Stimulated activated CD8-positive, alpha-beta memory T cell treated with anti-CD3 and anti-CD28 coated beads, Interleukin-7, amount 100 ng/mL, for 48 hours (primary cell): ENCODE measurements at regions not wholly inside any gene's neighbourhood (a gene's known extent, or its start where the extent isn't known, plus 50 kb on each side); places are given as distances from the start of the nearest gene placed in this dataset.

Source experiments
- DNase-seq, 2 donors: peaks; one replicate each; pipeline ENCODE4 v3.0.0-alpha.2; 2020; ENCODE audit warnings: low read depth in 1 of 2; ENCODE audit errors: extremely low read depth in 1 of 2

DNA sequence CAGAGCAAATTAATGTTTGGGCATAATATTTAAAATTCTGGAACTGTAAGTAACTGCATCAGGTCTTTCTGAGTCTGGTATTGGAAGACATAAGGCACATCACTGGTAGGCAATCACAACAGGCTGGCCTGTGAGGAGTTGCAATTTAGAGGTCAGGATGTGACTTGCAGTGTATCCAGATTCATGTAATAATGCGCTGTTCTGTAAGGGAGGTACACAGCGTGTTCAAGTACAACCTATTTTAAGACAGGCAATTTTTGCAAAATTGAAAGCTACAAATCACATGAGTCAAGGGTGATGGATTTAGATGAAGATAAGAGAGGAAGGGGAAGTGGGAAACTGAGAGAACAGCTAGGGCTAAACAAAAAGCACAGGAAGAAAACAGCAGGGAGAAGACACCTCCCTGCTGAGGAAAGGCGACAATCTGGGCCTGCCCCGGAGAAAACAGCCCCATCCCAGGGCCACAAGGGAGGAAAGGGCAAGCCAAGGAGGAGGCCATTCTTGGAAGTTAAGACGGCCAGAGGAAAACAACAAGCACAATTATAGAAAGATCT, 138.1 kb downstream of the LACC1 start:
- DNase-seq = no peak

DNA sequence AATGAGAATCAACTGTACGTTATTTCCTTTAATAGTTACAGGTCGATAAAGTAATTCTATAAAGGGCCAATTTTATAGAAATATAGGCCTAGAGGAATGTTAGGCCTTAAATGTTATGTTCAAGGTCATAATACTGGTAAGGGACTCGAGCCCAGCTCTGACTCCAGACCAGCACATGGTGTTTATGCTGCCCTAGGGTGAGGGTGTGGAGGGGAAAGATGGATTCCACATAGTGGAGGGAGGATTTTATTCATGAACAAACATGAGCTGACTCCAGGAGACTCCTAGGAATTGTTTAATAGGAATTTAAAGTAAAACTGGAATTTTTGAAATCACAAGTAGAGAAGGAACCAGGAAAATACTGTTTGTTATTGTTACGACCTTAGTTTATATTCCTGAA, 139.9 kb downstream of the LACC1 start:
- DNase-seq = no peak

DNA sequence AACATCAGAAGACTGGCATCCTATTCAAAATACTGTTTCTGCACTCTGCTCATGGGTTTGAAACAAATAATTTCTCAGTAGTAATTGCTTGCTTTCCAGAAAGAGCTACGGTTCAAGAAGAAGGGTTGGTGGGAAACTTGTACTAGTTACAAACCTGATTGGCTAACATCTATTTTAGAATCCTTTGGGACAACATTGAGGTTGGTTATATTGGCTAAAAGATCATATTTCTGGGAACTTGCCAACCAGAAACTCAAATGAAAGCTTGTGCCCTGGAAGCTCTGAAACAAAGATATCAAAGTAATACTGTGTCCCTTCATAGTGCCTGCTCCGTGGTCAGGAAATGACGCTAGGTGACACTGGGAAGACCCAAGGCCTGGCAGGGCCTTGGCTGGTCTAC, 141.7 kb downstream of the LACC1 start:
- DNase-seq = no peak

DNA sequence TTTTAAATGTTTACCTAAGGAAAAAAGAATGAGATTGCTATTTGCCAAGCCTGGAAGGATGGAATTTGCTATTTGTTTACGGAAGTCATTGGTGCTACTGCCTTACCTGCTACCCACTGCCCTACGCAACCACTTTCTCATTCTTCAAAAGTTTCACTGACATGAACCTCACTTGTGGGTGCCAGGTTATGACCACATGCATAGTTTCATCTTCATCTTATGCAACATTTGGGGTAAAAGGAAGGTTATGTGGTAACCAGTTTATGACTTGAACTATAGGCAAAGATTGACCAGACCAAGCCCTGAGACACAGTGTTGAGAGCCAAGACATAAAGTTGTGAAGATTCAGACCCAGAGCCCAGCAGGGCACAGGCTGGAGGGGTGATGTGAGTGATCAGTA, 142.5 kb downstream of the LACC1 start:
- no peak for DNase-seq

DNA sequence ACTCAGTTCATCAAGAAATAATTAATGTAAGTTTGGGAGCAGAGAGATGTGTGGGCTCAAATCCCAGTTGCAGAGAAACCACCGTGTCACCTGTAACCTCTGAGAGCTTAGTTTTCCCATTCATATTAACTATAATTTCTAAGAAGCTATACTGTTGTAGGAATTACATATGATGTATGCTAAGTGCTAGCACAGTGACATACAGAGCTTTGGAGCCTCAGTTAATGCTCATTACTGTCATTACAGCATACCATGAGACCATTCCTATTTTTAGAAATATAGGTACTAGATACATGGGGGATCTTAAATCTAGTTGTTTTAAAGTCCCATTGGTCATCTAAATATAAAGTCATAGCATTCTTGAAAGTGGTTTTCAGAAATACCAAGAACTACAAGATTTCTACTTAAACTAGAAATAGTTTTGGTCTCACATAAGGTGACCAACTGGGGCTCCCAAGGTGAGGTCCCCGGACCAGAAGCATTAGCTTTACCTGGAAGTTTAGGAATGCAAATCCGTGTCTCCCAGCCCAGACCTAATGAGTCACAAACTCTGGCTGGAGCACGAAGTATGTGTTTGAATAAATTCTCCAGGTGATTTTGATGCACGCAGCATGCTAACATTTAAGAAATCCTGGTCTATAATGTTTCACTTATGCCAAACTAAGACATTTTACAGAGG, 144.6 kb downstream of the LACC1 start:
- DNase-seq = no peak

DNA sequence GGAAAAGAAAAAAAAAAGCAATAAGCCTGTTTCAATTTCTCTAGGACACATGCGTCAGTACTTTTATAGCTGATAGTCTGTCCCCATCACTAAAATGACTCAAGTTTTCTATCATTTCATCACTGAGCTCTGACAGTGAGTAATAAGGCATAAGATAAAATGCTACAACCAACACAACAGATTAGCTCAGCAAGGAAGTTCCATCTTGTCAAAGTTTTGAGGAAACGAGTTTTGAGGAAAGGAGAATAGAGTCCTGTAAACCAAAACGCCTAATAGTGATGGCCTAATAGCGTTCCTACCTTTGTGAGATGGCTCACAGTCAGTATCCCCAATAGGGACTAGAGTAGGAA, 145.1 kb downstream of the LACC1 start:
- DNase-seq = no peak

DNA sequence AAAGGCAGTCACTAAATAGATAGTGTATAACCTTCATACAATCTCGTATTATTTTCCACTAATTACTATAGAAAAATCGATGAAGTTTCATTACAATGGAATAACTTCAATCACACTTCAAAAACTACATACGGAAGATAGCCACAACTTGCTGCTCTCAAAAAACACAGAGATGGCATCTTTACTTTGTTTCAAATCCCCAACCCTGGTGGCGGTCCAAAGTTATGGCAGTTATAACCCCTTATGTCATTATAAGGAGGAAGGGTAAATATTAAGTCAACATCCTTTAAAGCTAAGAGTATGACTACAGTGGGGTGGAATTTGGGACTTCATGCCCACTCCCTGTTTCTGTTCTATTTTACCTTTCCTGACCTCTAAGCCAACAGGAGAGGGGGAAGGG, 146.5 kb downstream of the LACC1 start:
- DNase-seq = no peak

DNA sequence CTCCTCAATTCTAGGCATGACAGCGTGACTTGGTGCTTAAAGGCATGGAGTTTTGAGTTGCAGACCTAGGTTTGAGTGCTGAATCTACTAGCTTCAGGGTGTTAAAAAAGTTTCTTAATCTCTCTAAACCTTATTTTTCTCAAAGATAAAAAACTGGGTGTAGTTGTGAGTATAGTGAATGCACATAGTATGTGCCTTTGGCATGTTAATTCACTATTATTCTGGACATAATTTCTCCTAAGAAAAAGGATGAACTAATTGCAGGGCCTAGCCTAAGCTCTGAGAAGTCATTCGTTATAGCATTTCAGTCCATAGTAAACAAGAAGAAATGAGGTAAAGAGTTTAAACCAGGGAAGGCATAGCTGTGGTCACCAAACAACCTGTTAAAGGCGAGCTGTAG, 149.0 kb downstream of the LACC1 start:
- DNase-seq = no peak

DNA sequence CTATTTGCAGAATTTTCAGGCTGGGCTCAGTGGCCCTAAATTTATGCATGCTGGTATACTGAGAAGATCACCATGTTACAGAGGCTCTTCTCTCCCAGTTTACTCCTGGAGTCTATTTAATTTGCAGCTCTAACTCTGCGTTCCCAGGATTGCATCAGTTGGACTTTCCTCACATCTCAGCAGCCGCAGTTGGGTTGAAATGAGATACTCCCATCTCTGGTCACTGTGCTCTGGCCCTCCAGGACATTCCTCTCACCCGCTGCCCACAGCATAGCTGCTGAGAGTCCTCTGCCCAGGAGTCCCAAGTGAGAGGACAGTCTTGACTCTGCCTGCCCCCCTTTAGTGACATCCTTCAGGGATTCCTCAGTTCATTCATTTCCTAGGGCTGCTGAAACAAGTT, 150.9 kb downstream of the LACC1 start:
- DNase-seq = no peak

DNA sequence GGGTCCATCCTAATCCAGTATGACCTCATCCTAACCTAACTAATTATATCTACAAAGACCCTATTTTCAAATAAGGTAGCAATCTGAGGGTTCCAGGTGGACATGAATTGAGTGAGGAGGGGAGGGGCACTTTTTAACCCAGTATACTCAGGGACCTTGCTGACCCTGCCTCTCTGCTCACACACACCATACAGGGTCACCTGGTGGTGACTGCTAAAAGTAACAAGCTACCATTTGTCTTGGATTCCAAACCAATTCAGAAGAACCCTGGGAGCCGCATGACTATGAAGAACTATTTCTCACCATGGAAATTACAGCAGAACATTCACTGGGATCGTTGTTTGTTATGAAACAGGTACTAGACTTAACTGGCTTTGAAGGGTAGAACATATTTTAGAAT, 151.9 kb downstream of the LACC1 start:
- no peak for DNase-seq

DNA sequence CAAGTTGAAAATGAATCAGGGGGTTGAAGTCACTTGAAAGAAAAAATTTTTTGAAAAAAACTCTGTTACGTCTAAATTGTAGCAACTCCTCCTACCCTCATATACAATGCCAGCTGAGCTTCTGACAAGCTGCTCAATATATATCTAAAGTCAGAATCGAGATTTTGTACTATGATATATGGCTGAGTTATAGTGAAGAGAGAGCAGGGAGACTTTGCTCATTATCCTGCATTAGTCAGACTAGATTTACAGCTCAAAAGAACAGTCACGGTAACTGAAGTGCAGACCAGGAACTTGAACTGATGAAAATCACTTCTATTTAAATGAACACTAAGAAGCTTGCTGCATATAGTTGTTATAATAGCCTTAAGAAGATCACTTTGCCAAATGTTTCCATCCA, 153.1 kb downstream of the LACC1 start:
- no peak for DNase-seq

DNA sequence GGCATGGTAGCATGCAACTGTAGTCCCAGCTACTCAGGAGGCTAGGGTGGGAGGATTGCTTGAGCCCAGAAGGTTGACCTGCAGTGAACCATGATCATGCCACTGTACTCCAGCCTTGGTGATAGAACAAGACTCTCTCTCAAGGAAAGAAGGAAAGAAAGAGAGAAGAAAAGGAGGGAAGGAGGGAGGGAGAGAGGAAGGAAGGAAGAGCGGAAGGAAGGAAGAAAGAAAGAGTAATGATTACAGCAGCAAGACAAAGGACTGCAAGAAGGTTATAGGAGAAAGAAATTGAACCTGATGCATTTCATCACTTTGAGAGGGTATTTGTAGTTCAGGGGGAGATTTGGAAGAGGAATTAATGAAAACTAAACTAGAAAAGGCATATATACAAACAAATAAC, 155.7 kb downstream of the LACC1 start:
- DNase-seq = no peak

DNA sequence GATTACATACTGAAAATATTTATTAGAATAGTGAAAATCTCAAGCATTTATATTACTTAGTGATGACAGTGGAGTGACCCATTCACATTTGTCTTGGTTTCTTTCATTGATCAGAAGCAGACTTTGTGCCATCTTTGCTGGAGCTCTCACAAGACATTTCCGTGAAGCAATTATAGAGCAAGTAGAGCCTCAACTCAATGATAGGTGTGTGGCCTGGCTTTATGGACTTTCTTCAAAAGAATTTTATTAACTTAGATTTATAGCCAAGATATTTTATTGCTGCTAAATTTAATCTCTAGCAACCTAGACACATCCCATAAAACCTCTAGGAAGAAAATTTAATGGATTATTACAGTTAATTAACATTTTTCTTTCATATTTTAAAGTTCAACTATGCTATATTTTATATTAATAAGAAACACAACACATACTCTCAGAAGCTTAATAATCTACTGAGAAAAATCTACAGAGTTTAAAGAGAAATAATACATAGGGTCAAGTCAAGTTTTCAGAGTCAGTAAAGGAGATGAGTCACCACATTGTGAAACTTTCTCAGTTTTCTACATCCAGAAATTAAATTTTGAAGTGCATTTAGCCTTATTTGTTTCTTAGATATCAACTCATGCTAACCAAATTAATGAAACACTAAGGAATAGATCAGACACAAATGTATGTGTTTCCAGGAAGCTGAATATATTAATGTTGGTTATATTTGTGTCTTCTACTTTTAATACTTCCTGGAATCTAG, 160.5 kb downstream of the LACC1 start:
- no peak for DNase-seq

DNA sequence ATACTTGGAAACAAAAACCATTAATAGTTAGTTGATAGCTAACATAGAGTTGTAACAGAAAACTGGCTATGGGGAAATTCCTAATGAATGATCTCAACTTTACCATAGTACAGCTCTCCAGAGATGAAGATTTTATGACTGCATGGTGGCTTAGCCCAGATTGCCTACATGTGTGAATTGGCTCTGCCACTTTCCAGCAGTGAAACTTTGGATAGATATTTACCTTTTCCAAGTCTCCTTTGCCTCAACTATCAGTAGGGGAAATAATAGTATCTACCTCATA, 161.1 kb downstream of the LACC1 start:
- no peak for DNase-seq

DNA sequence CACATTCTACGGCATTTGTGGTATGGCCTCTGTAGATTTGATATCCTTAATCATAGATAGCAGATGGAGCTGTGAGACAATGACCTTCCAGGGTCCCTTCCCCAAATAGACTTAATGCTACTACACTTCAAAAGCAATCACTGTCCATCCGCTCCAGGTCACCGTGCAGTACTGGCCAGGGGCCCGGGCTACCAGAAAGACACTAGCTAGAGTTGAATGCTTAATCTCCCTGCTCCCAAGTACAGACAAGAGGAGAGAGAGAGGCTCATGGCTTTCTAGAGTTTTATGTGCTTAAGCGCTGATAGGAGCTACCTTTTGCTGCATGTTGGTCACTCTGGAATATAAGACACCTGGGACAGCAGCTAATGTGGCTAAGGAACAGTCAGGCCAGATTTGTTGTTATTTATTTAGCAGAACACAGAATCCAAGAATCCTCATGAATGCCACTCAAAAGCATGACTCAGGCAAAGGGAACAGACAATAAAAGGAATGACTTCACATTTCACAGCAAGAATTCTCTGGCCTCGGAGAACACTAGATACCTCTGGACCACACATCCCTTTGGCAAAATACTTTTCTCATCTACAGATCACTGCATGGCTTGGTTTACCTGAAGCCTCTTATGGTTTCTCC, 165.0 kb downstream of the LACC1 start:
- no peak for DNase-seq

DNA sequence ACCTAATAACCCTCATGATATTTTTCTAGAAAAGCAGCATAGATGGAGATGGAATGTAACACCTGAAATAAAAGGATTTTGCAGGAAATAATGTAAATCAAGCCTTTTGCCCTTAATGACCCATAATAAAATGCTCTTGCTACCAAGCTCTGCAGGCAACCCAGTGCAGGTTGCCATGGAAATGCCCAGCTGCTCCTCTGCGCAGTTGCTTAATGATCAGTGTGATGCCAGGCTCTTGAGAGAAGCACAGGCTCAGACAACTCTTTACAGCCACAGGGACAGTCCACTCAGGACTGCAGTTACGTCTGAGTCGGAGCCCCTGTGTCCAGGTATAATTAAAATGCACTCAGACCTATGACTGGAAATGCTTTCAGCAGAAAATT, 165.5 kb downstream of the LACC1 start:
- DNase-seq = no peak

DNA sequence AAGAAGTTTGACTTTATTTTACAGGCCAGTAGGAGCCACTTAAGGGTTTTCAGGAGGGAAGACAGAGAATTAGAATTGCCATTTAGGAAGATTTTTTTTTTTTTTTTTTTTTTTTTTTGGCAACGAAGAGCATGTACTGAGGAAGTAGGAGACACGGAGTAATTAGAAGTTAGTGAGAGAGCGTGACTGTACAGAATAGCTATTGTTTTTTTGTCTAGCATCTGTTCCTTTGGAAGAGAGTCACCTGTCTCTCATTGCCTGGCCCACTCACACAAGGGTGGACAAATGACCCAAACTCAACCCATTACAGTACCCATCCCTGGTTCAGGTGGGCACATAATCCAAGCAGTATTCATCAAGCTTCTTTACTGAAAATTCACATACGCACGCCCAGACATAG, 166.7 kb downstream of the LACC1 start:
- no peak for DNase-seq

DNA sequence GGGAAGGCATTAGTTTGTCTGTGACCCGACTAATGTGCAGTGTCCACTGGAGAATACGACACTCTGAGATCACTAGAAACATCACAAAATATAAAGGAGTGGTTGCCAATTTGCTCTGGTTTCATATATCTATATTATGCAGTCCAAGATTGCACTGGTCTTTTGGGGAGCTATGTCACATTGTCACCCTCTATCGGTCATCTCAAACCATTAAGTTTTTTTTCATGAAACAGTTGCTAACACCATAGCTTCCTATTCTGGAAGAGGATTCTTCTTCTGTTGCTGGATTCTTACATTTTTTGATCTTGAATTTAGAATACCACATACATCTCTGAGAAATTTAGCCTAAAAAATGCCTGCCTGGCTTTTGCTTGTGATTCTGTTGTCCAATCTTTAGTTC, 168.6 kb downstream of the LACC1 start:
- DNase-seq = no peak

DNA sequence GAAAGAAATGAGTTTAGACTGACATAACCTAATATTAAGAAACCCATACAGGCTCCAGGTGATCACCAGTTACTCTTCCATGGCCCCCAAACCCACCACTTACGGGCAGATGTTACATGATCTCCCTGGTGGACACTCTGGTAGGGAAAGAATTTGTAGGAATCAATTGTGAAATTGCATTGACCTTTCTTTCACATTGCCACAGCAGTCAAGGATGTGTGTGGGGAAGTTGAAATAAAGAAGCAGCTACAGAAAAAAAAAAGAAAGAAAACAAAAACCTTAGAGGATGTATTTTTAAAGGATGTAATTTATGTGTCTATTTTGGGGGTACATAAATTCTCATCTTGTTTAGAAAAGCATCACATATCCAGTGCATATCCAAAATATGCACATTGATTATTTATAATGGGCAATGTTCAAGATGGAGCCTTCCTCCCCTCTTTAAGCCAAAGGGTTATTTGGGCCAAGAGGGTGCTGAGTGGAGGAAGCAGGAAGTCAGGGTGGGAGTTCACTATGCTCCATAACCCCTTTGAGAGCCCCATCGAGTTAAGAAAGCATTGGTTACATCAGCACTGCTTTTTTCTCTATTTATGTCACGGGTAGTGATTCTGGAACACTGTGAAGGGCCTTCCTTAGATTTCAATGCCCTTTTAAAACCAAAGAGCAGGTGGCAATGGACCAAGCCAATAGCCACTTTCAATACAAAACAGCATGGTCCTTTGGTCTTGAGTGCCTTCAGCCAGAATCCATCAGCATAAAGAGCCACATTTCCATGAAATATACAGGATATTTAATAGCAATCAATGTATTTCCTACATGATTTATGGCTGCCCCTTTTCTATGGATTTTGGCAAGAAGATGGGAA, 169.6 kb downstream of the LACC1 start:
- DNase-seq = no peak

DNA sequence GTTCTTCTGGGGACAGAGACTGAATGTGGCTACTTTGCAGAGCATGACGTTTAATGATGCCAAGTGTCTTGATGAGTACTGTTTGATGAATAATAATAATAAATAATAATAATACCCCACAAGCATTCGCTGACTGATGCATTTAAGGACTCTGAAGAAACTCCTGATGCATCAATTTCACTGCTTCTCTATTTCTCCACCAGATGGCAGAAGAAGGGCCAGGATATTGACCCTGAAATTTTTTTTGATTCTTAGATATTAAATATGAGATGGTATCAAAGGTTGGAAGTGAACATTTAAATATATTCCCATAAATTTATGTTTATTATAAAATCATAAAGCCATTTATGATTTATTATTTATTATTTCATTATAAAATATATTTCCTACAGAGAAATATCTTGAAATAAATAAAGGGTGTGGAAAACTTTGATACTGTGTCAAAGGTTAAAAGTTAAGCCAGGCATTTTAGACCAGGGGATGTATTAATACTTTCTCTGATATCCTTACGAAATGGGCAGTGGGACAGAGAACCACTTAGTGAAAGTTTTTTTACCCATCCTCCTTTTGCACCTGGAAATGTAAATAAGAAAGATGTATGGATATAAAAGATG, 170.9 kb downstream of the LACC1 start:
- no peak for DNase-seq

DNA sequence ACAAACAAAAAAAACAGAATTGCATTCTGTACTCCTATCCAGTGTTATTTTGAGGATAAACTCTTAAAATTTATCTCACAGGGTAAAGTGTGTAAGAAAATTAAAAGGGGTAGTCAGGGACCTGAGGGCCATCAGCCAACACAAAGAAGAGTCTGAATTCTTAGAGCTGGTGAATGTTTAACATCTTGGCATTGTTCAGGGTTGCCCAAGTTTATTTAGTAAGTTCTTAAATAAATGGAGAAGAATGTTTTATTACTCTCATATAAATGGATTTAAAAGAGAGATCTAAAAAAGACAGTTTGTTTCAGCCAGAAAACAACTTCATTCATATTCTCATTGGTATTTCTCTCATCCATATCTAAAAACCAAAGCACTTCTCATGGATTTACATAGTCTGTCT, 171.7 kb downstream of the LACC1 start:
- no peak for DNase-seq
